ENCODE measurements at regions not wholly inside any gene's neighbourhood (a gene's known extent, or its start where the extent isn't known, plus 50 kb on each side); places are given as distances from the start of the nearest gene placed in this dataset.
A peak's percentile ranks its signal among the peaks of the same experiment; 100 is the strongest.

GRCh38 chr6:104521176-104521575 is 338.5 kb downstream of the HACE1 start:
- Histone ChIP-seq H3K9ac (replicated peaks; ENCODE audit: extremely low read depth, insufficient read depth, low read length) (no peak overlapping the region), H3K27ac (ENCODE audit: insufficient read depth, low read depth, low read length) (no peak overlapping the region), H3K4me2 (ENCODE audit: insufficient read depth, low read length) (no peak overlapping the region), H3K9me3 (replicated peaks; ENCODE audit: control insufficient read depth, insufficient read depth, low read length) (no peaks in the 10 kb centered on the region), H3K27me3 (ENCODE audit: control insufficient read depth in 2 of 2, insufficient read depth in 2 of 2, low read length in 2 of 2) (no peaks in the 10 kb centered on the region), H4K20me1 (replicated peaks; ENCODE audit: control insufficient read depth, extremely low read depth, insufficient read depth, low read length) (no peaks in the 10 kb centered on the region), H3K4me1 (ENCODE audit: control insufficient read depth, extremely low read depth, insufficient read depth, low read length) (peaks cover 24% of the 10 kb centered on the region), H3K36me3 (ENCODE audit: control insufficient read depth in 2 of 2, extremely low read depth in 1 of 2, insufficient read depth in 2 of 2, low read length in 2 of 2) (no peaks in the 10 kb centered on the region), H3K79me2 (ENCODE audit: control insufficient read depth, insufficient read depth, low read length) (no peaks in the 10 kb centered on the region), H3K4me3 (replicated peaks in 1 of 3; ENCODE audit: insufficient read depth in 1 of 3, low read depth in 1 of 3, low read length in 3 of 3) (no peak overlapping the region), H2AFZ (ENCODE audit: low read depth, low read length) (peak overlapping the region; percentile 16), H3K9me1 (replicated peaks; ENCODE audit: control insufficient read depth, extremely low read depth, insufficient read depth, low read length) (no peaks in the 10 kb centered on the region)
- BruUV-seq (replicated peaks), result no TSS peak
- TF ChIP-seq EZH2 (IDR thresholded peaks at IDR 0.05; ENCODE audit: borderline replicate concordance, low read depth, low read length, severe bottlenecking) (no peak), POLR2AphosphoS5 (IDR thresholded peaks at IDR 0.05; ENCODE audit: insufficient read depth, low read depth, low read length) (no peak), POLR2A (IDR thresholded peaks at IDR 0.05; ENCODE audit: low read depth, low read length) (no peak), GATA2 (IDR thresholded peaks at IDR 0.05; ENCODE audit: insufficient read depth, insufficient read length, low read depth, low read length) (no peak), MAX (IDR thresholded peaks at IDR 0.05; ENCODE audit: insufficient read depth, insufficient read length) (no peak), JUN (IDR thresholded peaks at IDR 0.05; ENCODE audit: borderline replicate concordance, insufficient read depth, insufficient read length, low read depth) (no peak), CTCF (IDR thresholded peaks at IDR 0.05; ENCODE audit: extremely low read depth in 1 of 2, insufficient read depth in 1 of 2, low read depth in 1 of 2, low read length in 2 of 2) (no peak), FOS (IDR thresholded peaks at IDR 0.05; ENCODE audit: borderline replicate concordance, insufficient read depth, low read length) (no peak), MYC (IDR thresholded peaks at IDR 0.05; ENCODE audit: low read depth, low read length) (no peak)
- DNase-seq (ENCODE audit: low read depth, low spot score) (peak; percentile 12), FAIRE-seq (no peak)
- dilution Hi-C loops (cut with MboI; ENCODE audit: extremely low pct_ligation_motif_present, low sequenced_read_pairs) (no loop called here), intact Hi-C loops (cut with micrococcal nuclease) (no loop called here)
- POLR2A ChIA-PET, result no interaction called here
- CTCF ChIA-PET, result interaction anchor here (0.9 to 1.3 kb wide), 4 partner anchors 10 to 195 kb away, joined by 3 read pairs; no protein-coding TSS in a partner anchor

Data from endothelial cell of umbilical vein (primary cell).